Suppressor macrophage treated with lipopolysaccharide for 4 hours (primary cell): ENCODE measurements at regions not wholly inside any gene's neighbourhood (a gene's known extent, or its start where the extent isn't known, plus 50 kb on each side); places are given as distances from the start of the nearest gene placed in this dataset.
"Not testable (repeated sequence)": the region's sequence is repeated elsewhere in the genome, so short reads cannot be mapped to it uniquely, and the experiment has no call there.

Experiments
- DNase-seq: peaks from one replicate; pipeline ENCODE4 v3.0.0-alpha.2; 2020

DNA sequence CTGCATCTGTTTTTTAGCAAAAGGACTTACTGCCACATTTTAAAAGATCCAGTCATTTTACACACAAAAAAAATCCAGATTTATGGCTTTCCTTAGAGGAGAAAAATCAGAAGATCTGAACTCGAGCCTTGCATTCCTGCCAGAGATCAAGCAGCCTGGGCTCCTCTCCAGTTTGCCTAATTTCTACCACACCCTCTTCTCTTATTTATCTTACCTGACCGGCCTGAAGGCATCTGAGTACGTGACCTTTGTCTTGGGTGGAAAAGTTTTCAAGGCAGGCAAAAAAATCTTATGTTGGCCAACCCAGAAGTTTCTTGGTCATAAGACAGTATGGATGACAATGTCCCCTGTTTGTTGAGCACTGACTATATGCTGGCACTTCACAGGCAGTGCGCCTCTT lies 60.3 kb downstream of the CHRD start:
- no peak for DNase-seq

DNA sequence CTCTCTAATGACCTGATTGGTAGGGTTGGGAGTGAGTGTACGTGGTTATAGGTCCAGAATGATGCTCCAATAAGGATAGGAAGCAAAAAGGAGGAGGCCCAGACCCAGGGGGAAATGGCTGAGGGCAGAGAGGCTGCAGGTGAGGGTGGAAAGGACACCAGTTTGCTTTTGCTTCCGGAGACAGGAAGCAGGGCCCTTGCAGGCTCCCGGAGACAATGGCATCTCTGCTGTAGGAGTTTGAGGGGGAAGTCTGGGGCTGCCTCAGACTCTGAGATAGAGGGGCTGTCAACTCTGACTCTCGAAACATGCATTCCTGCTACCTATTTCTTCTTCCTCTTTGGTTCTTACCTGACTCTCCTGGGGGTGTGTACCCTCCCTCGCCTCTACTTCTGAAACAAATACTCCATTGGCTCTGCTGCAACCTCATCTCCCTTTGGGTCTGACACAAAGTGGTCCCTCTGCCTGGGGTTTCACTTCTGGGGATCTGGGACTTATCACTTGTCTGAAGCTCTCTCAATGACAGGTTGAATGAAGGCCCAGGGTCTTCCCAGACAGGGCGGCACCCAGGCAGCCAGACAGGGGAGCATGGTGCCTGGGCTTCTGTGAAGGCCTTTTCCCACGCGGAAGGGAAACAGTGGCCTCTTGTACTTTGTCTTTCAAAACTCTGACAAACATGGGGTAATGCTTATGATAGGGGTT lies 61.5 kb downstream of the CHRD start:
- no peak for DNase-seq

DNA sequence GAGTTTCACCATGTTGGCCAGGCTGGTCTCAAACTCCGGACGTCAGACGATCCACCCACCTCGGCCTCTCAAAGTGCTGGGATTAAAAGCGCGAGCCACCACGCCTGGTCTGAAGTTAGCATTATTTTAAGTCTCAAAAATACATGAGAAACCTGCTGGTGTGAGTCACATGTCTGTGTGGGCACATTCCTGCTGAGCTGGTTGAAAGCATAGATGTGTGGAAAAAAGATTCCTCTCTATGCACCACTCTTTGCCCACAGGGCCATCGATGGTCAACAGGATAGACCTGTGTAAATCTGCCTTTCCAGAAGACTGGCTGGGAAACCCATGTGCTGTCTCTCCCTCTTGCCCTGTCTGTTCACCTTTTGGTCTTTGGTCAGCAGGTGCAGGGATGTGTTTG lies 63.5 kb downstream of the CHRD start:
- DNase-seq, result no peak

DNA sequence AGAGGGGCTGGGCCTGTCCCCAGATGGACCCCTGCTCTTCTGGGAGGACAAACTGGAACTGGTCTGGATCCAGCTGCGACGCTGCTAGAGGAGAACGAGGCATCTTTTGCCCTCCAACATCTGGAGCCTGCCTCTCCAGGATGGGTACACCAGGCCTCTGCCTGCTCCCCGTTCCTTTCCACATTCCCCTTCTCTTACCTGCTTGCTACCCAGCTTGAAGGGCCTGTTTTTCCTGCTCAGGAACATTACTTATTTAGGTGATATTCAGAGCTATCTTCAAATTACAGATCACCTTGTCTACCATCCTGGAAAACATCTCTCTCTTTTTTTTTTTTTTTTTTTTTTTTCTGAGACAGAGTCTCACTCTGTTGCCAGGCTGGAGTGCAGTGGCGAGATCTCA lies 64.0 kb downstream of the CHRD start:
- no peak for DNase-seq

DNA sequence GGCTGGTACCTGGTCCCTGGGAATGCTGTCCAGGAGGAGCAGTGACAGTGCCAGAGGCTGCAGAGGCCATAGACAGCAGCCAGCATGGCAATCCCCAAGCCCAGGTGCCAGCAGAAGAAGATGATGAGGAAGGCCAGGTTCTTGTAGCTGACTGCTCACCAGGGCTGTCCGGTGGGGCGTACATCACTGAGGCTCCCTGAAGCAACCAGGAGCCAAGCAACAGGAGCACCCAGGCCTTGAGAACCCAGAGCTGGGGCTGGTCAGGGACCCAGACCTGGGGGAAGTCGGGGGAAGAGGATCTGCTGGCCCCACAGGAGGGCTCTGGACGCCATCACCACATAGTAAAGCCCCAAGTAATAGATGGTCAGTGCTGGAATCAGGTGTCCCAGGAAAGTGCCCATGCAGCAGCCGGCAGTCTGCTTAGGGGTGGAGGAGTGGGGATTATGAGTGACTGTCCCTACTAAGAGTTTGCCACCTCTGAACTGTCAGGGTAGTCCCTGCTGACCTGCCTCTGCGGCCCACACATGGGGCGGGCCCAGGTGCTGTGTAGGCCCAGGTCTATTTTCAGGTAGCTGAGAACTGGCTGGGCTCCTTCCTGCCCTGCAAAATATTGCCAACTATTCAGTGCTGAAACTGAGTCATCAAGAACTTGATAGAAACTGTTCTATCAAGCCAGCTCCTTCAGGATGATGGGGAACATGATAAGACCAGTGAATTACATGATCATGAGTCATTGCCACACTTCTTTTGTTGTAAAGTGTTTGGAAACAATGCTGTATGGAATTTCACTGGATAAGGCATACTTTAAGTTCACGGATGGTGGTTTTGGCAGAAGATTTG lies 68.7 kb downstream of the CHRD start:
- DNase-seq, result no peak

DNA sequence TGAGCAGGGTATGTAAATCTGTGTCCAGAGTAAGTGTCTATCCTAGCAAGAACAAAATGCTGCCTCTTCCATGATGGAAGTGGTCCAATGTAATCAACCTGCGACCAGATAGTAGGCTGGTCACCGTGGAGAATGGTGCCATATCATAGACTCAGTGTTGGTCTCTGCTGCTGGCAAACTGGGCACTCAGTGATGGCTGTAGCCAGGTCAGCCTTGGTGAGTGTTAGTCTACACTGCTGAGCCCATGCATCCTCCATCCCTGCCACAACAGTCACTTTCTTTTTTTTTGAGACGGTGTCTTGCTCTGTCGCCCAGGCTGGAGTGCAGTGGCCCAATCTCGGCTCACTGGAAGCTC lies 69.3 kb downstream of the CHRD start:
- DNase-seq, result no peak

DNA sequence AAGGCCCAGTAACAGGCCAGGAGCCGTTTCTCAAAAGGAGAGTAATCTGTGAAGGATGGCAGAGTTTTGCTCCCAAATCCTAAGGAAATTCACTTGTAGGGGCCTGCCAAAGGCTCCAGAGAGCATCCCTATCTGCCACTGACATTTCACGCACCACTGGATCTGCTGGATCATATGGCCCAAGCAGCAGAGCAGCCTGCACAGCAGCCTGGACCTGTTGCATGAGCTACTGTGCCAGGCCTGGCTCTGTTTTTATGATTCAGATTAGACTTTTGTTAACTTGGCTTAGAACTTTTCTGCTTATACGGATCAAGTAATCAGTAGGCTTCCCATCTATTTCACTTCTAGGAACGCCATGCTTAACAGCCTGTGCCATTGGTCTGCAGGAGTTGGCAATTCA lies 70.7 kb downstream of the CHRD start:
- no peak for DNase-seq

DNA sequence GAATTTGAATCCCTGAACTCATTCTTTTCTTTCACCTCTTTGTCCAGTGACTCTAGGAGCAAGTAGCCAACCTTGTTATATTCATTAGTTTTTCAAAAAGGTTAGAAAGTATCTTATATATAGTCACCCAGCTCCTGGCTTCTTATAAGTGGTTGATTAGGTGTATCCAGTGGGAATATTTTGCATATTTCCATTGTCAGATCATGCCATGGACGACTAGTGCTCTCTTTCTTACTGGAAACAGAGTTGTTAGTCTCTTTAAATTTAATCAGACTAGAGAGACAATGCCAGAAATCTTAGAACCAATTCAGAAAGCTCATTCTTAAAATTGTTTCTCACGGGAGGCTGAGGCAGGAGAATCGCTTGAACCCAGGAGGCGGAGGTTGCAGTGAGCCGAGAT lies 73.4 kb downstream of the CHRD start:
- DNase-seq, result no peak

DNA sequence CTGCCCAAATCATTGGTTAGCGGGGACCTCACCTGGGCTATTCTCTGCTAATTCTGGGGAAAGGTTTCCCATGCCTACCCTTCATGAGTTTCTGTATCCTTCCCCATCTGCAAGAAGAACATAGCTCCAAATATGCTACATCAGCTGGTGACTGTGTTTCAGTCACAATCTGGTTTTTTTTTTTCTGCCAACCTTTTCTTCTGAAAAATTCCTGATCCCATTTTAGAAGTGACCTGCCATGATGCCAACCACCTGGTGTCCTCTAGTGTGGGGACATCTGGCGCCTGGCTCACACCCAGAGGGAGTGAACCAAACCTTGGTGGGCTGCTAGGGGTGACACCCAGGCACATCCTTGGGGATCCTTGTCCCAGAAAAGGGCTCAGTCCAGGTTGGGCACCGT lies 76.1 kb downstream of the CHRD start:
- DNase-seq, result no peak

DNA sequence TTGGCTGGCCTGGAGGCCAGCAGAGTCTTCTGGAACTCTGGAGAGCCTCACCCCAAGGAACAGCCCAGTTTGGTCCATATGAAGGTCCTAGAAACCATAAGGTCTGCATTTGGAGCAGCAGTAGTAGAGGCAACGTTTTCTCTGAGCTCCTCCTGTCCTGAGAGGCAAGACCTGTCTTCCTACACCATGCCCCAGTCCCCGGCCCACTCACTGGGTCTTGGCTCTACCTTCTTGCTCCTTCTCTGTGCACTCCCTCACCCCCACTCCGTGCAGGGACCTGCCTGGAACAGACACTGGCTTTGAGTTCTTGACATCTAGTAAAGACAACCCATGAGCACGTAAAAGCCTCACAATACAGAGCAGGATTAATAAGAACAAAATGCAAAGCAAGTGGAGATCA lies 76.6 kb downstream of the CHRD start:
- DNase-seq, result no peak

DNA sequence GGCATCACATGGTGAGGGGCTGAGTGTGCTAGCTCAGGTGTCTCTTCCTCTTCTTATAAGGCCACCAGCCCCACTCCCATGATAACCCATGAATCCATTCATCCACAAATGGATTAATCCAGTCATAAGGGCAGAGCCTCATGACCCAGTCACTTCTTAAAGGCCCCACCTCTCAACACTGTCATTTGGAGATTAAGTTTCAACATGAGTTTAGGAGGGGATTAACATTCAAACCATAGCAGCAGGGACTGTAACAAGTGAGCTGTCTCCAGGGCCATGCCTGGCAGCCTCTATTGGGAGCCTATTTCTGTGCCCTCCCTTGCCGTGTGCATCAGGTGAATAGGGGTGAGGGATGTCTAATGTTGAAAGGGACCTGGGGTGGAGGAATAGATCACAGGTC lies 77.5 kb downstream of the CHRD start:
- DNase-seq, result no peak

DNA sequence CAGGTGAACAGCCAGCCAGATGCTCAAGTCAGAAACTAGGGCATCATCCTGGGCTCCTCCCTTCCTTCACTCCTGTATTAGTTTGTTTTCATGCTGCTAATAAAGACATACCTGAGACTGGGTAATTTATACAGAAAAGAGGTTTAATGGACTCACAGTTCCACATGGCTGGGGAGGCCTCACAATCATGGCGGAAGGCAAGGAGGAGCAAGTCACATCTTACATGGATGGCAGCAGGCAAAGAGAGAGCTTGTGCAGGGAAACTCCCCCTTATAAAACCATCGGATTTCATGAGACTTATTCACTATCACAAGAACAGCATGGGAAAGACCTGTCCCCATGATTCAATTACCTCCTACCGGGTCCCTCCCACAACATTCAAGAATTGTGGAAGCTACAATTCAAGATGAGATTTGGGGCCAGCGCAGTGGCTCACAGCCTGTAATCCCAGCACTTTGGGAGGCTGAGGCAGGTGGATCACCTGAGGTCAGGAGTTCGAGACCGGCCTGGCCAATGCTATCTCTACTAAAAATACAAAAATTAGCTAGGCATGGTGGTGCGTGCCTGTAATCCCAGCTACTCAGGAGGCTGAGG lies 78.0 kb downstream of the CHRD start:
- DNase-seq, result not testable (repeated sequence)

DNA sequence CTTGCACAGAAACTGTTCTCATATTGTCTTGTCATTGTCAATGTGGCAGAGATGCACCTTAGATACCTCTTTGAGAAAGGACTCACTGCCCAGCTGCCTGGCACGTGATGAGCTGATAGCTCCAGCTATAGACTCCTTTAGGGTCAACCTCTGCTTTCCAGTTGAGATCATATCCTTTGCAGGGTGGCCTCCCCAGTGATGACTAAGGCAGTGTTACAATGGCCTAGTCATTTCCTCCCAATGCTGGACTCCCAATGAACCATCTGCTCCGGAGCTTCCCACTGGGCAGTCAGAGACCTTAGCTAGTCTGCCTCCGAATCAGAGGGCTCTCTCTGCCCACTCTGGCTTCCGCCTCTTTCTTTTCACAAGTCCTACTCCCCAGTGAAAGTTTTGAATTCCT lies 79.5 kb downstream of the CHRD start:
- DNase-seq, result peak; percentile 79

DNA sequence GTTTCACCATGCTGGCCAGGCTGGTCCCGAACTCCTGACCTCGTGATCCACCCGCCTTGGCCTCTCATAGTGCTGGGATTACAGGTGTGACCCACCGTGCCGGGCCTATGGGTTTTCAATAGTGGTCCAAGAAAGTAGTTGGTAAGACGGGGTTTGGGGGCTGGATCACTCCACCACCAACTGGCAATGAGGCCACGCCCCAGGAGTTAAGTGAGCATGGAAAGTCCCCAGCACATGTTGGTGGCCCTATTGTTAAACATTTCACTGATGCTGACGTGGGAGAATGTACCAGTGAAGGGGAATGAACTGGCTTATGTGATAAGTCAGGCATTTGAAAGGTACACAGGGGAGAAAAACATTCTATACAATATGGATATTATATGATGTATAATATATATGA lies 80.4 kb downstream of the CHRD start:
- peak; percentile 14 for DNase-seq

DNA sequence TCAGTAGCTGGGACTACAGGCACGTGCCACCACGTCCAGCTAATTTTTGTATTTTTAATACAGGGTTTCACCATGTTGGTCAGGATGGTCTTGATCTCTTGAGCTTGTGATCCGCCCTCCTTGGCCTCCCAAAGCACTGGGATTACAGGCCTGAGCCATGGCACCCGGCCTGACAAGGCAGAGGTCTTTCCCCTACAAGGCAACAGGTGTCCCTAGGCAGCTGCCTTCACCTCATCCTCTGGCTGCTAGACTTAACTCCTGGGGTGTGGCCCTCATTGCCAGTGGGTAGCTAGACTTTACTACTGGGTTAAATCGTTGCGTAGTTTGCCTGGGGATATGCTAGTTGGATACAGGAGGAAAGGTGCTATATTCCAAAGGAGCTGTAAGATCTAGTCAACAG lies 81.4 kb downstream of the CHRD start:
- no peak for DNase-seq

DNA sequence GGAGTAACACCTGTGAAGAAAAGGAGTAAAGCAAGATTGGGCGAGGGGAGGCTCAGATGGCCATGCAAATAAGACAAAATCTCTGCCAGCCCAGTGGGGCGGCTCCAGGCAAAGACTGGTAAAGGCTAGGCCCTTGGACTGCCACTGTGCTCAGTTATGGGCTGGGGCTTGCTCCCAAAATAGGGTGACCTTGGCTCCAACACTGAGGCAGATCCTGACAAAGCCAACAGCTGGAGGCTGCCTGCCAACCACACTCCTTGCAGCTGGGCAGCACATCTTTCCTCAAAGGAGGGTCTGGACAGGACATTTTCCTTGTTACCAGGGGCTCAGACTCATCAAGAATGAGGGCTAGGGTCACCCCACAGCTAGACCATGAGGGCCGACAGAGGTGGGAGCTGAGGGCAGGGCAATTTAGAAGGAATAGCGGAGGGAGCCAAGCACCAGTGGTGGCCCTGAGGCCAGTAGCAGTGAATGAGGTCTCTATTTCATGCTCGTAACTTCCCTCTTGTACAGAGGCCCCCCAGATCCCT lies 86.1 kb downstream of the CHRD start:
- DNase-seq, result no peak

DNA sequence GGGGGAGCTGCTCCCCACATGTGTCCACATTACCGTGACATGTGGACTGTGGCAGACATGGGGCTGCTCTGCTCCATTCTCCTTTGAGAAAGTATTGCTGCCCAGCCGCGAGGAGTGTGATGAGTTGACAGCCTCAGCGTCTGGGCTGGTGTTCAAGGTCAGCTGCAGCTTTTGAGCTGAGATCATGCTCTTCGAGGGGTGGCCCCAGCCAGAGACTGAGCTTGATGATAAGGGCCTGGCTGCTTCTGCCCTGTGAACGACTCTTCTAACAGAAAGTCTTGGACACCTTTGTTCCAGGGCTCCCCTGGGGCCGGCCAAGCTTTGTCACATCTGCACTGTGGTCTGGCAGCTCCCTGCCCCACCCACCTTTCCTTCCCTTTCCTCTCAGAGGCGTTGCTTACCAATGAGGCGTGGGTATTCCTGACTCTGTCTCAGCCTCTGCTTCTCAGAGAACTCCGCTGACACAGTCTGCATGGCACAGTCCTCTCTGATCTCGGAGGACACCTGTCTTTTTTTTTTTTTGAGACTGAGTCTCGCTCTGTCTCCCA lies 86.6 kb downstream of the CHRD start:
- DNase-seq, result peak; percentile 54

DNA sequence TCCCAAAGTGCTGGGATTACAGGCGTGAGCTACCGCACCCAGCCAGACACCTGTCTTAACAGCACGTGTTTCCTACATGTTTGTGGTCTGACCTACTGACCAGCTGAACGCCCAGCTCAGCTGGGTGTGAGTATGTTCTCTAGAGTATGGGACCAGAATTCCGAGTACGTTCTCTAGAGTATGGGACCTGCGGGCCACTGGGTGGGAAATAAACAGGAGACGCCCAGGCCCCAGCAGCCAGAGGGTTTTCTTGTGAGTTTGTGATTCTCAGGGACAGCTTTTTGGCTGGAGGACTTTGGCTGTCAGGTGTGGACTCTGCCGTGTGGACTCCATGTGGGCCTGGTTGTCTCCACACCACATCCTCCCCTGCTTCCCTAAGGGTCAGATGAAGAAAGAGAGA lies 87.3 kb downstream of the CHRD start:
- no peak for DNase-seq

DNA sequence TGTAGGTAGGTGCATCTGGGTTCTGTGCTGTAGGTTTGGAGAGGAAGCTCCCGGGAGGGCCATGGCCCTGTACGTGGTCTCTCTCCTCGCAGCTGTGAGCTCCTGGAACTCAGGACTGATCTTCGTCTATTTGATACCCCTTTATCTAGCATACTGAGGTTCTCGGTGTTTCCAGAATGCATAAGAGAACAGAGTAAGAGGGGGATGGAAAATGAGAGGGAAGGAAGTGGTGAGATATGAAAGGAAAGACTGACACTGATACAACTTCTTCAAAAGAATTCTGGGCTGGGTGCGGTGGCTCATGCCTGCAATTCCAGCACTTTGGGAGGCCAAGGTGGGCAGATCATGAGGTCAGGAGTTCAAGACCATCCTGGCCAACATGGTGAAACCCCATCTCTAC lies 90.7 kb downstream of the CHRD start:
- DNase-seq, result no peak

DNA sequence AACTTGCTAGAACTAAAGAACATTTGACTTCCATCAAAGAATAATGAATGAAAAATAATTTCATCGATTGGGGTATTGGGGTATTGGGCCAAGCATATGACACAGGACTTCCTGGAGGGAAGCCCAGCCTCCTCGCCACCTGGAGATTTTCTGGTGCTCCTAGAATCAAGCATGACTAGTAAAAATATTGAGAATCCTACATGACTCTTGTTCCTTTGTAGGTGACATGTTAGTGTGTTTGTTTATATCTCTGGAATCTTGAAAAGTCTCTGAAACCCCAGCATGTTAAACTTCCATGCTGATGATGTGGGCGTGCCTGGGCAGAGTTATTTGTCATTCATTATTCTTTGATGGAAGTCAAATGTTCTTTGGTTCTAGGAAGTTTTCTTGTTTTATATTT lies 90.1 kb upstream of the EPHB3 start:
- no peak for DNase-seq

DNA sequence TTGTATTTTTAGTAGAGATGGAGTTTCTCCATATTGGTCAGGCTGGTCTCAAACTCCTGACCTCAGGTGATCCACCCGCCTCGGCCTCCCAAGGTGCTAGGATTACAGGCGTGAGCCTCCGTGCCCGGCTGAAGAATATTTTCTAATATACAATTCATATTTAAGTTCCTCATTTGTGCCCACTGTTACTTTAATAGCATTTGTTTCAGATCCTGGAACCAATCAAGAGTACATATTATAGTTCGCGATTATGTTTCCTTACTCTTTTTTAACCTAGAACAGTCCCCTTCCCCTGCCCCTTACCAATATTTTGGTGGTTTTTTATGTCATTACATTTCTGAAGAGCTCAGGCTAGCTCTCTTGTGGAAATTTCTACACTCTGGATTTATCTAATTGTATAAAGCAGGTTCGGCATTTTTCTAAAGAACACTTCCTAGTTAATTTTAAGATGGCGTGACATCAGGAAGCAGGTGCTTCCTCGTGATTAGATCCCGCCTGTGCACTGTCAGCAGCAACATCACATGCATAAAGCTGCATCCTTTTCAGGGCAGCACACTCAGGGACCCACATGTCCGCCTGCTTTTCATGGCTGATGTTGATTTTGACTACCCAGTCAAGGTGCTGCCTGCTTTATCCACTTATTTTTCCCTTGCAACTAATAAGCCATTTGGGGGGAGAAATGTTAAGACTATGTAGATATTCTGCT lies 88.7 kb upstream of the EPHB3 start:
- DNase-seq, result peak; percentile 39

DNA sequence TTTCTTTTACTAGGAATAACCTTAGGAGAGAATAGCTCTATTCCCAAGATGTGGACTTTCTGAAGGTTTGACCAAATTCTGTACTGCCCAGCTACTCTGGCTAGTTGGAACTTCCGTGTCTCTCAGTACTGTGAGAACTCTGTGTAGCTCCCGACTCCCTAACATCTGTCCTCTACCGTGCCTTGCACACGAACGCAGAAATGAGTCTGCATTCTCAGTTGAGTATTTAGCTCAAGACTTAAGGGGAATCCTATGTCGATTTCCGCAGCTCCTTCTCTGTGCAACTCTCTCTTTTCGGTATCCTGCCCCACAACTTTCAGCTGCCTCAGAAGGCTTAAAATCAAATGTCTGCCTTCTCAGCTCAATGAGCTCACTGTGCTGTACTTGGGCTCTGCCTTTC lies 86.7 kb upstream of the EPHB3 start:
- DNase-seq, result peak; percentile 56

DNA sequence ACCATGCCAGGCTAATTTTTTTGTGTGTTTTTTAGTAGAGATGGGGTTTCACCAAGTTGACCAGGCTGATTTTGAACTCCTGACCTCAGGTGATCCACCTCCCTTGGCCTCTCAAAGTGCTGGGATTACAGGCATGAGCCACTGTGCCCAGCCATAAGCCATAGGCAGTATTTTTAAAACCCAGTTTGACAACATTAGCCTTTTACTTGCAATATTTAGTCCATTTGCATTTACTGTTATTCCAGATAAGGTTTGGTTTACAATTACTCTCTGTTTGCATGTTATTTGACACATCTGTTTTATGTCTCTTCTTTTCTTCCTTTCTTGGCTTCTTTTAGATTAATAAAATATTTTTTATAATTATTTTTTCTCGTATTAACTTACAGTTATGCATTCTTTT lies 83.6 kb upstream of the EPHB3 start:
- DNase-seq, result no peak
